K562 (cell line): ENCODE measurements at regions not wholly inside any gene's neighbourhood (a gene's known extent, or its start where the extent isn't known, plus 50 kb on each side); places are given as distances from the start of the nearest gene placed in this dataset.
A peak's percentile ranks its signal among the peaks of the same experiment; 100 is the strongest.

Experiments
- ATAC-seq: fragments of 200-7000 bp; cut with Tn5 transposase; 3 replicates; pipeline ENCODE4 v1.9.1; 2020; ENCODE audit warnings: moderate library complexity
- BruUV-seq: library from RNA; stranded (reverse); fragments of 400-500 nt; replicated peaks from 2 replicates; lab custom pipeline; 2021; lab: Mats Ljungman, UMichigan
- CTCF ChIA-PET: fragments of 300-600 bp; formaldehyde crosslinking; extraction: SDS; loops from one replicate; lab custom pipeline; 2021; ENCODE audit warnings: low intra/inter-chr PET ratio; lab: Yijun Ruan, JAX
- POLR2A ChIA-PET: fragments of 300-600, 350-650 bp; sonication (Branson Sonifier 250); formaldehyde crosslinking; extraction: SDS; loops from one replicate; lab custom pipeline; 2021; ENCODE audit warnings: antibody characterized with exemption, inconsistent platforms; lab: Yijun Ruan, JAX
- DNase-seq, 4 experiments: peaks; one replicate each; pipeline versions ENCODE4 v3.0.0 to v3.0.0-alpha.2; 2011 to 2018; ENCODE audit warnings: low spot score in 3 of 4, mixed read lengths in 3 of 4; ENCODE audit errors: extremely low read depth in 1 of 4
- FAIRE-seq: peaks from 2 replicates; lab custom pipeline; 2011; peaks lifted over from hg19 to GRCh38; lab: Jason Lieb, UNC
- H2AFZ ChIP-seq: 2 replicates; pipeline ENCODE4 v1.6.0; 2011; ENCODE audit warnings: low read depth, low read length, control low read depth, inconsistent platforms
- H3K27ac ChIP-seq: fragments of 200-600 bp; 3 replicates; pipeline ENCODE4 v1.8.0; 2011; ENCODE audit warnings: low read depth, mild to moderate bottlenecking, control low read depth, inconsistent platforms, low read length, moderate library complexity, mixed read lengths; ENCODE audit errors: extremely low read depth
- H3K27me3 ChIP-seq, 2 experiments: fragments of 300-600 bp in 1 of 2; 2 replicates in 1 of 2; 3 replicates in 1 of 2; pipeline versions ENCODE4 v1.6.0 to v1.8.0; 2011; ENCODE audit warnings: inconsistent platforms in 2 of 2, low read length in 2 of 2, mild to moderate bottlenecking in 1 of 2, mixed read lengths in 1 of 2, moderate library complexity in 1 of 2; ENCODE audit not compliant: control insufficient read depth in 2 of 2, insufficient read depth in 2 of 2
- H3K36me3 ChIP-seq: fragments of 300-600 bp; 3 replicates; pipeline ENCODE4 v1.8.0; 2011; ENCODE audit warnings: mild to moderate bottlenecking, low read length, inconsistent platforms; ENCODE audit not compliant: control insufficient read depth, insufficient read depth
- H3K4me1 ChIP-seq, 2 experiments: fragments of 200-600 bp in 1 of 2; replicated peaks in 1 of 2; 2 replicates in 1 of 2; 3 replicates in 1 of 2; pipeline versions ENCODE4 v1.5.1 to v1.8.0; 2011; ENCODE audit warnings: inconsistent platforms in 2 of 2, low read length in 2 of 2, mild to moderate bottlenecking in 1 of 2, mixed read lengths in 1 of 2, moderate library complexity in 1 of 2; ENCODE audit not compliant: control insufficient read depth in 2 of 2, insufficient read depth in 2 of 2
- H3K4me2 ChIP-seq: 2 replicates; pipeline ENCODE4 v1.6.1; 2011; ENCODE audit warnings: low read length, control low read depth, inconsistent platforms, mixed read lengths; ENCODE audit not compliant: insufficient read depth
- H3K4me3 ChIP-seq: fragments of 200-600 bp; sonication (generic), shearing (Covaris generic); 2 replicates; pipeline ENCODE4 v1.5.1; 2016; ENCODE audit warnings: control low read depth, inconsistent platforms
- H3K79me2 ChIP-seq: fragments of 200-600 bp; 3 replicates; pipeline ENCODE4 v1.8.0; 2011; ENCODE audit warnings: low read length, inconsistent platforms; ENCODE audit not compliant: control insufficient read depth, insufficient read depth
- H3K9ac ChIP-seq, 2 experiments: 2 replicates each; pipeline versions ENCODE4 v1.6.0 to v1.6.1; 2011; ENCODE audit warnings: low read depth in 2 of 2, low read length in 2 of 2, control low read depth in 1 of 2, inconsistent platforms in 1 of 2, mild to moderate bottlenecking in 1 of 2, mixed read lengths in 1 of 2; ENCODE audit not compliant: insufficient read depth in 1 of 2
- H3K9me1 ChIP-seq: one replicate; pipeline ENCODE4 v1.6.0; 2011; ENCODE audit warnings: inconsistent platforms, mild to moderate bottlenecking, low read length, moderate library complexity; ENCODE audit not compliant: control insufficient read depth, insufficient read depth
- H3K9me3 ChIP-seq: replicated peaks from 2 replicates; pipeline ENCODE4 v1.5.1; 2011; ENCODE audit warnings: low read depth, low read length, inconsistent platforms; ENCODE audit not compliant: control insufficient read depth, insufficient read depth
- H4K20me1 ChIP-seq: replicated peaks from 2 replicates; pipeline ENCODE4 v1.6.1; 2011; ENCODE audit warnings: low read length, inconsistent platforms, mixed read lengths; ENCODE audit not compliant: control insufficient read depth, insufficient read depth
- CHD4 ChIP-seq: fragments of 200-600 bp; sonication (generic); IDR thresholded peaks from 3 replicates; pipeline ENCODE4 v1.6.1; 2012; ENCODE audit warnings: low read depth, mild to moderate bottlenecking, mixed read lengths, low read length, inconsistent platforms; ENCODE audit not compliant: insufficient read depth, insufficient replicate concordance, poor library complexity, severe bottlenecking
- CHD7 ChIP-seq: fragments of 200-600 bp; sonication (generic); IDR thresholded peaks from one replicate; pipeline ENCODE4 v1.6.1; 2012; ENCODE audit warnings: mild to moderate bottlenecking, low read depth, low read length, inconsistent platforms
- KLF10 ChIP-seq: fragments of 250-450 bp; sonication (Bioruptor Pico); IDR thresholded peaks from 2 replicates; pipeline ENCODE4 v1.6.1; 2021; ENCODE audit warnings: matching md5 sums
- MAZ ChIP-seq, 2 experiments: fragments of 450-650 bp in 1 of 2; sonication (generic) in 1 of 2; formaldehyde crosslinking; IDR thresholded peaks in 1 of 2; conservative IDR thresholded peaks in 1 of 2; 2 replicates each; pipeline versions ENCODE4 v1.4.0 to v1.5.0; 2020; ENCODE audit warnings: mild to moderate bottlenecking in 1 of 2, missing genetic modification reagents in 1 of 2
- MTF1 ChIP-seq: fragments of 250-450 bp; sonication (Bioruptor Pico); IDR thresholded peaks from 2 replicates; pipeline ENCODE4 v1.9.0; 2021; ENCODE audit warnings: moderate library complexity, mild to moderate bottlenecking, inconsistent platforms, borderline replicate concordance
- WHSC1 ChIP-seq: IDR thresholded peaks from one replicate; pipeline ENCODE4 v1.6.1; 2012; ENCODE audit warnings: low read length, control low read depth, inconsistent platforms
- WGBS: fragments of 100-300 bp; shearing (Covaris generic); methylation state at CpG from one replicate; pipeline ENCODE4 v1.1.6; 2016; ENCODE audit warnings: low coverage, mixed read lengths; ENCODE audit not compliant: insufficient coverage; ENCODE audit errors: missing lambda C conversion rate; 5-methylcytosine and 5-hydroxymethylcytosine counted together
- in situ Hi-C: fragments of 300-500 bp; cut with MboI; formaldehyde crosslinking; loops from 4 replicates; pipeline ENCODE4 v1.15.0; 2018; ENCODE audit warnings: inconsistent platforms, mixed read lengths
- intact Hi-C: fragments of 100-400 bp; cut with micrococcal nuclease; formaldehyde crosslinking; loops from 2 replicates; pipeline ENCODE4 v1.14.2; 2022

GRCh38 chr4:80141543-80141942 is 55.8 kb upstream of the PRDM8 start:
- in situ Hi-C loops (no loop called here), intact Hi-C loops (loop anchor here (5.0 kb wide), 2 partner anchors 71 to 134 kb away; no protein-coding TSS in a partner anchor)
- no peak overlapping the region for H3K27ac ChIP-seq
- H3K4me1 ChIP-seq, result peaks cover 8 to 70% of the 10 kb centered on the region in 2 experiments
- BruUV-seq, result no TSS peak
- no peaks in the 10 kb centered on the region for H3K9me1 ChIP-seq
- TF ChIP-seq CHD7 (no peak), MTF1 (CRISPR knock-in tag) (no peak), KLF10 (CRISPR knock-in tag) (no peak), CHD4 (no peak), WHSC1 (no peak), MAZ (CRISPR knock-in tag; conservative IDR thresholded peaks at IDR 0.05 in 1 of 2, IDR thresholded peaks at IDR 0.05 in 1 of 2) (0 out of 4 replicates have a peak, but pooled peaks of 1 of the 2 experiments have one; percentile 1)
- H4K20me1 ChIP-seq, result no peaks in the 10 kb centered on the region
- H2AFZ ChIP-seq, result no peak overlapping the region
- POLR2A ChIA-PET, result no interaction called here
- 48% methylated on average over 2 of the region's 2 CpGs for whole genome bisulfite sequencing
- H3K36me3 ChIP-seq, result no peaks in the 10 kb centered on the region
- H3K4me2 ChIP-seq, result no peak overlapping the region
- FAIRE-seq (no peak), DNase-seq (no peak), ATAC-seq (no peak)
- H3K9ac ChIP-seq, result no peak overlapping the region
- no peaks in the 10 kb centered on the region for H3K9me3 ChIP-seq
- H3K4me3 ChIP-seq, result no peak overlapping the region
- CTCF ChIA-PET, result no interaction called here
- H3K27me3 ChIP-seq, result no peaks in the 10 kb centered on the region
- H3K79me2 ChIP-seq, result no peaks in the 10 kb centered on the region
